ENCODE measurements at regions not wholly inside any gene's neighbourhood (a gene's known extent, or its start where the extent isn't known, plus 50 kb on each side); places are given as distances from the start of the nearest gene placed in this dataset.

DNA sequence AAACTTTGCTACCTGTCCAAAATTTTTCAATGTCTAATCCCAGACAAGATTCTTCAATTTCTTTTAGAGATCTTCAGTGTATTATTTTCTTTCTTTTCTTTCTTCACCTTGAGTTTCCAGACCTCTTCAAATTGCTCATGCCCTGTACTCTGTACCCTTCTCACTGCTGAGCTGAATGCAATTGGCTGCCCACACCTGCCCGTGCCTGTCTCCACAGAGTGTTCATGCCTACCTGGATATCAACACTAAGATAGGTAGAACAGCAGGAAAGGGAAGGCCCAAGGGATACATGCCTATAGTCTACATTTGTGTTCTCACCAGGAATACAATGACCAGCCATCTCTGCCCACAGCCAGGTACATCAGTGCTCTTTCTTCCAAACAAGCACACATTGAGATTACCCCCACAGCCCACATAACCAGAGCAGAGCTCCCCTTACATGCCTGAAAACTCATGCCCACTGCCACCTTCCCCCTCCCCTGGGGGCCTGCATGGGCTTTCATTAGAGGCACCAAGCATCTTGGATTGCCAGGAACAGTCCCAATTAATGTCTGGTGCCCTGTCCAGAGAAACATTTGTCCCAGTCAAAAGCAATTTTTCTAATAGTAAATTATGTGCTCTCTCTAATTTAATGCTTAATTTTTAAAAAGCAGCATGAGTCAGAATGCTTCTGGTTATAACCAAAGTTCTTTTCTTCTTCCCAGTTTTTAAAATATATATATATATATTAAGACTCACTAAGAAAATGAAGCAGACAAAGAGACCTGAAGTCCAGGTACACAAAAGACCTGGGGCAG, 134.9 kb upstream of the SLC14A2 start:
- no peak for DNase-seq

DNA sequence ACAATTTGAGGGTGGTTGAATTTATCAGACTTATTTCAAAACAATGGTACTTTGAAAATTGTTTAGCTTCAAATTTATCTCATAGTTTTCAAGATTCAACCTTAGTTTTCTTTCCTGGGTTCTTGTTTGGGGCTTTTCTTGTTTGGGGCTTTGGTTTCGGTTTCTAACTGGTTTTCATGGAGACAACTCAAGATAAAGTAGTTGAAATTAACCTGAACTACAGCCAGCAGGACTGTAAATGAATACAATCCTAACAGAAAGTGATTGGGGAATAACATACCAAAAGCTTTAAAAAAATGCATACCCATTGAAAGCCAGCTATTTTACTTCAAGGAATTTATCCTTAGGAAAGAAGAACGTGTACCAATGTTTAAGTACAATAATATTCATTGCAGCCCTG, 133.5 kb upstream of the SLC14A2 start:
- no peak for DNase-seq

DNA sequence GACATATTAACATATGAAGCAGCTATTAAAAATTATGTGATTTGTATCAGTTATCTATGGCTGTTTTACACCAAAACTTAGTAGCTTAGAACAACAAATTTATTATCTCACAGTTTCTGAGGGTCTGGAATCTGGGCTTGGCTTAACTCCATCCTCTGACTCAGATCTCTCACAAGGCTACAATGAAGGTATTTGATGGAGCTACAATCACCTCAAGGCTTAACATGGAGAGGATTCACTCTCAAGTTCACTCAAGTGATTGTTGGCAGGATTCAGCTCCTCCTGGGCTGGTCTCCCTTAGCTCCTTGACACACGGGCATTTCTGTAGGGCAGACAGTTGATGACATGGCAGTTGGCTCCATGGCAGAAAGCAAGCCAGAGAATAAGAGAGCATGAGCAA, 133.0 kb upstream of the SLC14A2 start:
- DNase-seq, result no peak

DNA sequence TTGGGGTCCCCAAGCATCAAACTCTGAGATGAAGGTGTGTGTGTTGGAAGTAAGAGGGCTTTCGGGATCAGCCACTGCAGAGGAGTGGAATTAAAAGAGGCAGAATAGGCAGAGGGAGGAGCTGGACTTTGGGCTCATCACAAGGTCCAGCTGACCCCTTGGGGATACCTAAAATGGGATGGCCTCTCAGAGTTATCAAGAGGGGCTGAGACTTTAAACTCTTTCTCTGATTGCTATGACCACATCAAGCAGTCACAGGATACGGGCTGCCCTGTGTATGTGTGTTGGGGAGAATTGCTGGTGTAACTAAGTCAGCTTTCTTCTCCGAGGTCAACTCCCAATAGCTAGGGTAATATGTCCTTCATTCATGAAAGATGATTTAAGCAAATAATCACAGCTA, 127.7 kb upstream of the SLC14A2 start:
- DNase-seq, result no peak

DNA sequence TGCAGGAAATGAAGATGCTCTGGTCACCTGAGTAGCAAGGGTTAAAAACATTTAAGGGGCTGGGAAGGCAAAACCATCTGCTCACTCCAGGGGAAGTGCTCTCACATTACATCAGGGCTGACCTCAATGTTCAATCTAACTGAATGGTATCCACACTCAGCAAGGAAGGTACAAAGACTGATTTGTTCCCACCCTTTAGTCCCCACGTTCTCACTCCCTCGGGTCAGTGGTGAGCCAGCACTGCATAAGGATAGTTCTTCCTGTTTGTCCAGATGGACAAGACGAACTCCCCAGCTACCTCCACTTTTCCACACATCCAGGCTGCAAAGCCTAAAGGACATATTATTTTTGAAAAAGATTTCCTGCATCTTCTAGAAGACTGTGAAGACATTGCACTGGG, 126.6 kb upstream of the SLC14A2 start:
- no peak for DNase-seq

DNA sequence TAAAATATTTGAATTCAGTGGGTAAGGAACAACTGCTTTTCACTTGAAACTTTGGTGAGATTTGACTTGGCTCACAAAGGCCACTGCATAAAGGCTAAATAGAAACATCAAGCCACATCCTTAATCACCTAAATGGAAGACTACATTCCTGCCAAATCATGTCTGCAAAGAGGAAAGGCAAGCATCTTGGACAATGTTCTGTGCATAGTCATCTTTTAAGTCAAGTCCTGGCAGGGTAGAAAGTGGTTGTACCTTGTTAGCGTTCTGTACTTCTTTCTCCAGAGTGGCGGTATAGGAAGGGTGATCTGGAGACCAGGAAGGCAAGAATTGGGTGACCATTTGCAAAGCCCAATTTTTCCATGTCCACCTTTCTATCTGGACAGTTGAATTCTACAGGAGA, 121.4 kb upstream of the SLC14A2 start:
- no peak for DNase-seq

DNA sequence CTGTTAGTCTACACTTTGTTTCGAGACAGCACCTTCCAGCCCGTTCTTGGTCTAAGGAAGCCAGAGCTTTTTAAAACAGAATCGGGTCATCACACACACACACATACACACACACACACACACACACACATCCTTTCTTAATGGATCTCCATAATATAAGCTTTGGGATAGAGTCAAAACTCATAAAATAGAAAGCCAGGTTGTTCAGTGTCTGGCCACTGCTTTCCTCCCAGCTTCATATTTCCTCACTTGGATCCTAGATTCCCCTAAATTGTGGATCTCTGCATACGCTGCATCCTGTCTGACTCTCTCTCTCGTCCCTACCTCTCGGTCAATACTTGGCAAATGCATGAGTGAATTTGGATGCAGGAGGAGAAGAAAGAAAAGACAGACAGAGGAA, 120.5 kb upstream of the SLC14A2 start:
- no peak for DNase-seq

DNA sequence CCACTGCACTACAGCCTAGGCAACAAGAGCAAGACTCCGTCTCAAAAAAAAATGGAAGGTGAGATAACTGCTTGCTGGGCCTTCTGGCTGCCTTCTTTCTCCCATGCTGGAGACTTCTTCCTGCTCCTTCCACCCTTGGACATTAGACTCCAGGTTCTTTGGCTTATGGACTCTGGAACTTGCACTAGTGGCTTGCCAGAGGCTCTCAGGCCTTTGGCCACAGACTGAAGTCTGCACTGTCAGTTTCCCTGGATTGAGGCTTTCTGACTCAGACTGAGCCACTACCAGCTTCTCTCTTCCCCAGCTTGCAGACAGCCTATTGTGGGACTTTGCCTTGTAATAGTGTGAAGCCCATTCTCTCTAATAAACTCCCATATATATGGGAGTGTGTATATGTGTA, 118.5 kb upstream of the SLC14A2 start:
- no peak for DNase-seq

DNA sequence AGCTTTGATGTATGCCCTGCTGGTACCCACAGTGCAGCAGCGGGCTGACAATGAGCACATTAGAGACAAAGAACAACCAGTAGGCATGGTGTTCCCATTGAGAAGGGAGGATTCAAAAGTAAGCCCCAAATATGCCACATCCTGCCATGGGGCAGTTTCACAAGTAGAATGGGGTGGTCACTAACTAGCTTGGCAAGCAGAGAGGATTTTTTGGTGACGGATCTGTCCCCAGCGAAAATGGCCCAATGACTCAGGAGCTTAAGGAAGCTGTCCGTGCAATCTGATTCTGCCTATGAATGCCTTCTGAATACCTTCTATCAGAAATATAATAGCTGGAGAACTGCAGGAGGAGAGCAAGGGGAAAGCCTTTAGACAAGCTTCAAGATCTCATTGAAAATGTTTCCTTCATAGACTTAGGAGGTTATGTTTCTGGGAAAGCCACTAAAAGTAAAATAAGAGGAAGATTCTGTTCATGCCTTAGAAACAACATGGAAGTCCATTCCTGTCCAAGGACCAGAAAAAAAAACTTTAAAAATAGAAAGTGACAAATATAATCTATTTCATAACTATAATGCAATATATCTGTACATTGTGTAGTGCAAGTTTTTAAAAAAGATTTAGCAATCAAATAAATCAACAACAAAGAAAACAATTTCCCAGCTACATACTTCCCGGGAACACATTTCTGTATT, 117.5 kb upstream of the SLC14A2 start:
- no peak for DNase-seq

DNA sequence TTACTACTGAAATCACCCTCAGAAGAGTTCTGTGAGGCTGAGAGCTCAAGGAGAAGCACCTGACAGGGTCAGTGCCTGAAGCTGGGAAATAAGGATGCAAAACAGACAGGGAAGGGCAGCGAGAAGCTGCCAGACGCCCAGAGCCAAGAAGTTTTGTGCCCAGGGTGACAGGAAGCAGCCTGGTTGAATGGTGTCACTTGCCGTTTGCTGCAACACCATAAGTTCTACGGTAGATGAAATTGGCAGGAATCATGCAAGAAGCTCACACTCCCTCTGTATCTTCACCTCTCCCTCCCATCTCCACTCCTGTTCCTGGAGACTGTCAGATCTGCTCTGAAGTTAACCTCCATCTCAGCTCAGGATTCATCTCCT, 117.0 kb upstream of the SLC14A2 start:
- no peak for DNase-seq

DNA sequence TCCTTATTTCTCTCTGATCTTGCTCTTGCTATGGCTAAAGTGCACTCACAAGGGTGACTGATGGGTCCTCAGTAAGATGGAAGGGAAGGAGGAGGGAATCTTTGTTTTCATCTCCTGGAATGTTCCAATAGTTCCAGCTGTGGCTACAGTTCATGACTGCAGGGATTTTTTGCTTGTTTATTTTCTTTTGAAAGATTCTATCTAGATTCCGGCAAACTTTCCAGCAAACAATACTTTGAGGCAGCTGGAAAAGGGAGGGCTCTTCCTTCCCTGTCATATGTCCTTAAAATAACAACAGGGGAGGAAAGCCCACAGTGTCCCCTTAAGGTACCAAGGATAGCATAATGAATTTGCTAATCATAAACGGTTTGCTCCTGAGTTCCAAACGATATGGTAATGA, 111.3 kb upstream of the SLC14A2 start:
- no peak for DNase-seq

DNA sequence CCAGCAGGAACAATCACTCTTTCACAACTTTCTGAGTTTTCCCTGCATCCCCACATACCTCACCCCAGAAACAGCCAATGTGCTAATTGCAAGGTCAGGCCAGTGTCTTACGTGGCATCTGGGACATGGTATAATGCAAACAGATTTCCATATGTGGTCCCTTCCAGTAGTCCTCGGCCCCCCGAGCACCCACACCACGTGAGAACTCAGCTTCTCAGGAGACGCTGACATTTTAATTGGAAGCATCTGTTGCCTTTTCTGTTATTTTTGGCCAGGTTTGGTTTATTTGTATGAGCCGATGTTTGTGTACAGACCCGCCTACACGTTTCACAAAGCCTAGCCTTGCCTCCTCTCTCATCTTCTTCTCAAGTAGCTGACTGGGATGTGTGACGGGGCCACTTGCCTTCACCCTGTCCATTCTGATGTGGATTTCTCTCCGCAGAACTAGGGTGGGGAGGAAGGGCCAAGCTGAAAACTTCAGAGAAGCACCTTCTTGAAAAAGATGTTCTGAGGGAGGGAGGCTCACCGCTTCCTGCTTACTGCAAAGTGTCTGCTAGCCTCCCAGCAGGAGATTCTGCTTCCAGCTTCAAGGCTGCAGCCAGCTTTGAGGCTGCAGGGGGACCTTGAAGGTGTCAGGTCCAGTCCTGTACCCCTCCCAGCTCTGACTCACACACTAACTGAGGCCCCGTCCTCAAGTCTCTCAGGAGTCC, 109.6 kb upstream of the SLC14A2 start:
- DNase-seq, result peak in 3 of 56 donors; percentile 0 to 7 (median 5)

DNA sequence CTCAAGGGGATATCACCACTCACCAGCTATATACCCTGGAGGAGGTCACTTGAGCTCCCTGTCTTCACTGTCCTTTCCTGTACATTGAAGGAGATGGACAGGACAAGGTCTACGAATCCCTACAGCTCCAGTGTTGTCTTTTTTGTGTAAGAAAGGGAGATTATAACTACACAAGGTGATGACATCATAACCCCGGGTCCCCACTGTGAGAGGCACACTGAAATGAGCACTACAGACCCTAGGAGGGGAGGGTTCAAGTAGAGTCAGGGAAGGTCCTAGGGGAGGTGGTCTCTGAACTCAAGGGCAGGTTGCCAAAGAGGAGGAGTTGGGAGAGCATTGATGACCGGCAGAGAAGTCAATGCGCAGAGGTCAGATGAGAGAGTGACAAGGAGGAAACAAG, 108.3 kb upstream of the SLC14A2 start:
- DNase-seq, result no peak

DNA sequence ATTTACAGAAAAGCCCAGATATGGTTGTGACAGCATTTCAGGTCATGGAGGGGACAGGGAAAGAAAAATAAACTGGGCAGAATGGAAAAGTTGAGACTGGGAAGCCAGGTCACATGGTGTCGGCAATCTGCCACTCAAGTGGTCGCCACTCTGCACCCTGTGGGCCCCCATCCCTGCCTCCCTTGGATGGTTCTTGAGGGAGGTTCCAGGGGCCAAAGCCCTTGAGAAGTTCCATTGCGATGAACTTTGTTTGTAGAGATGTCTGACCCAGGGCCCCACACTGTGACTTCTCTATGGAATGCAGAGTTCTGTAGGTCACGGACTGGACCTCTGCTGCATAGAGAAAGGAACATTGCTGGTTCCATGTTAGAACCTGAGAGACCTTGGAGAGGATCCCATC, 105.7 kb upstream of the SLC14A2 start:
- DNase-seq, result no peak

DNA sequence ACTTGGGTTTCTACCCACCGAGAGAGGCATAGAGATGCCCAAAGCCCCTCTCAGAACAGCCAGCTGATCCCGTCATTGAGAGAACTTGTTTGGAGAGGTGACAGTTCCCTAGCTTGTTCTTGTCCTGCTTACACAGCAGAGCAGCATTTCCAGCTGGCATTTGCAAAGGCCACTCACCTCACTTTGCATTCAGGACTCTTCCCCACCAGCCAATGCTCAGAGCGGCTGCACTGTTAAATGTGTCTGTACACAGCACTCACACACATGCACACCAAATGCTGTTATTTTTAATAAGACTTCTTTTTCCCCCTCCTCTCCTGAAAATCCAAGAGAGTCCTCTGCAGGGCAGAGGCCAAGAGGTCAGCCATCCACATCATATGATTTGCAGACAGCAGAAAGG, 104.6 kb upstream of the SLC14A2 start:
- DNase-seq, result peak in 1 of 56 donors; percentile 16

DNA sequence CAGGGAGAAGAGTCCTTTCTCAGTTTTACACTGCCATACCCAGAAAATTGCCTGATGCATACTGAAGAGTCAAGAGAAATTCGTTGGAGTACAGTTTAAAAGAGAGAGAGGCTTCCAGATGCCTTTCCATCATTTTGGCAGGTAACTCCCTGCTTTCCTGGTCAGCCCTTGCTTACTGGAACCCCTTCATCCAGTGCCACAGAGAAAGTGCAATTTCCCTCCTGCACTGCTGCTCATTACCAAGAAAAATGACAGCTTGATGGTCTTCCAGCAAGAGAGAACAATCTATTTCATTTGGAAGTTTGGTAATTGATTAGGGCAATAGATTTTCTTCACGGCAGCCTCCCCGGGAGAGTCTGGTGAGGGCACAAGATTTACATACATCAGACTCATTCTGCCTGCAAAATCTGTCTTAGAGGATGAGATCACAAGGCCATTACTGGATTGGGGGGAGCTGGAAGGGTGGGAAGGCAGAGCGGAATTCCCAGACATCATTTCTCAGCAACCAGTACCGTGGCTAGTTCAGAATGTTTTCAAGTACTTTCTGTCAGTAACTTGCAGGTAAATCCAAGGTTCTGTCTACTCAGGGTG, 102.8 kb upstream of the SLC14A2 start:
- DNase-seq, result no peak

DNA sequence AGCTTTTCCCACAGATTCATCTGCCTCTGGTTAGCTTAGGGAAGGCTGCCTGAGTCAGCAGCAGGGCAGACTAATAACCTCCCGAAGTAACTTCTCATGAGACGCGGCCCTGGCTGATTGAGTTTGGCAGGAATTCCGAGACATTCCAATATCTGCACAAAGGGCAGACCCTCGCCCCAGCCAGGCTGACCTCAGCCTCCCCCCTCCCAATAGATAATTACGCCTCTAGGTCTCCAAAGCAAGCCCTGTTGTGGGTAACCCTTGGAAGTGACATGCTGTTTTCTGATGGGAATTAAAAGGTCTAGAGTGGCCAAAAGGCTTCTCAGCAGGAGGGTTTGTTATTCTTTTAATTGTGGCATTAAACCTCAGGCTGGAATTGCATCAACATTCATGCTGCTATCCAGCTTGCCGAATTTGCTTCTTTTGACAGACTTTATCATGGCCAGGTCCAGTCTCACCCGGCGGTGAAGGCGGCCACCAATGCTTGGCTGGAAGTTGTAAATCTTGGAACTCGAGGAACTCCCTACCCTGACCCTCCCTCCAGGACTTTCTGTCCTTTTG, 98.0 kb upstream of the SLC14A2 start:
- DNase-seq, result no peak

DNA sequence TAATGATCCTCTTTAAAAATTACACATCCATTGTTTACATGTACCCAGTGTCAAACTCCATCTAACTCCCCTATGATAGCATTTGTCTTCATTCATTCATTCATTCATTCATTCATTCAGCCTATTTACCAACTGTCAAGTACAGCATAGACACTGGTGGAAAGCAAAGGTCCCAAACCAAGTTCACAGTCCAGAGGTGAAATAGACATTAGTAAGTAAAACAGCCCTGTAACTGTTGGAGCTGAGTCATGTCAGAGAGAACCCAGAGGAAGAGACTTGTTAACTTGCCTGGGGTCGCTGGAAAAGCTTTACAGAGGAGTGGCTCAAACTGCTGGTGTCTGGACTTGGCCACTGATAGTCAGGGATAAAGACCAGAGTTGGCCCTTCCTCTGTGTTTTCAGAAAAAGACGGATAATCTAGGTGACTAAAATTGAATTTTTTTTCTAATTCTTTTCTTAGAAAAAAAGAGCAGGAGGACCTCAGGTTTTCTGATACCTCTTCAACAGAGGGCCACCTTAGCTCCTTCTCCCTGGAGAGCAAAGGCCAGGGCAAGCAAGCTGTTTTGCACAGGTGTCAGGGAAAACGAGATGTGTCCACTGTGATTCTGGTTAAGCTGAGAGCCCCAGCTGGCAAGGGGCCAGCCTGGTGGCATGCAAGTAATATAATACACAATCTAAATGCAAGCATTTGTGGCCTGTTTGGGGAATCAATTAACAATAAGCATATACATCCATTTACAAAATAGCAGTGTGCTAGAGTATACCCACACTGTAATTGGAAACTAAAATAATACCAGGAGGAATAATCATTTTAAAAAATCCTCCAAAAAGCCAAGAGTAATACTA, 96.7 kb upstream of the SLC14A2 start:
- DNase-seq, result no peak

DNA sequence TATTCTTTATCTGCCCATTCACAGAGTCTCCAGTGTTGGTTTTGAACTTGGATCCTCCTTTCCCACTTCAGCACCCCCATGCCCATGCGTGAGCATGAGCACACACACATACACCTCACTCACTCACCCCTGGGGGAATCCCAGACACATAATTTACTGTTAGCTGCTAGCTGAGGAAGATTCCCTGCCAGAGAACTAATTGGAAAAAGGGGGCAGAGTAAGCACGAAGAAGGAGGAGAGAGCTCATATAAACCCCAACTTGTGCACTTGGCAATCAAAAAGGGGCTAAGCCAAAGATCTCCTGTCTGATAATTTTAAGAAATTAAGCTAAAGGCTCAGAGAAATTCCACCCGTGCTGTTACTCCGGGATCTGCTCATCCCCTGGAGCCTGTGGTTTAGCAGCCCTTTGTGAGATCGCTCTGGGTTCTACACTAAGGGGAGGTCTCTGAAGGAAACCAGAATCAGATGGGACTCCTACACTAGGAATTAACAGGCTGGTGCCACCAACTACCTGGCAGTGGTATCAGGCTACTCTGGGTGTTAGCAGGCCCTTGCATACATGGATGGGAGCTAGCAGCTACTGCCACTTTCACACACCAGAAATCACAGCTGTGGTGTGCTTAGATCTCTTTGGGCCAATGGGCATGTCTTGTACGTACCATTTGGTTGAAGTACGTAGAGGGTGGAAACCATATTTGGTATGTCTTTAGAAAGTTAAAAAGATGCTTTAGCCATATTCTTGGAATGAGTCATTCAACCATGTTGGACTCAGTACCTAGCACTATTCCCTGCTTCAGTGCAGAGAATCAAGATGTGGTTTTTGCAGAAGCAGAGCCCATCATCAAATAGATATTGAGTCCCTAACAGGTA, 95.6 kb upstream of the SLC14A2 start:
- no peak for DNase-seq

DNA sequence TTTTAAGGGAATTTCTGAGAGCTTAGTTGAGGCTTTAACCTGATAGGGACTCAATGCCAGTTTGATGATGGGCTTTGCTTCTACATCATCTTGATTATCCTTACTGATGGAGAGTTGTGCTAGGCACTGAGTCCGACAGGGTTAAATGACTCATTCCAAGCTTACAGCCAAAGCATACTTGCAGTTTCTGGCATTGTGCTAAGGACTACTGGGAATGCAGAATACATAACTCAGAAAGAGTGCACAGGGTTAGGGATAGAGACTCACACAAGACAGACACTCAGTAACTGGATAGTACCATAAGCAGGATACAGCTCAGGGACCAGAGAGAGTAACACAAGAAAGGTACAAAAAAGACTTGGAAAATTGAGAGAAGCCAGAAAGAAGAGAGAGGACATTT, 94.1 kb upstream of the SLC14A2 start:
- DNase-seq, result no peak

All from amygdala (tissue), 56 donors.